T-helper 1 cell treated with Interleukin-12 subunit alpha and Interleukin-12 subunit beta and Interleukin-4 antibody, amounts not matched to agents 30 ng/mL and 1 ng/mL, for 36 hours (primary cell): ENCODE measurements at regions not wholly inside any gene's neighbourhood (a gene's known extent, or its start where the extent isn't known, plus 50 kb on each side); places are given as distances from the start of the nearest gene placed in this dataset.

ENCODE experiments used
- intact Hi-C: fragments of 100-400 bp; cut with micrococcal nuclease; formaldehyde crosslinking; loops from one replicate; pipeline ENCODE4 v1.15.1; 2024

- intact Hi-C loops = no loop called here
Measured at GRCh38 chr3:22981166-22981565, 222.0 kb upstream of the UBE2E2 start.

- intact Hi-C loops = no loop called here
Measured at GRCh38 chr3:22981861-22982260, 221.3 kb upstream of the UBE2E2 start.

GRCh38 chr3:22982981-22983587 is 220.0 kb upstream of the UBE2E2 start:
- intact Hi-C loops = no loop called here

- intact Hi-C loops = no loop called here
Measured at GRCh38 chr3:22986958-22987357, 216.2 kb upstream of the UBE2E2 start.

- intact Hi-C loops = no loop called here
Measured at GRCh38 chr3:22988566-22988965, 214.6 kb upstream of the UBE2E2 start.

GRCh38 chr3:22989716-22990115 is 213.4 kb upstream of the UBE2E2 start:
- intact Hi-C loops = no loop called here

GRCh38 chr3:22990291-22991200 is 212.6 kb upstream of the UBE2E2 start:
- intact Hi-C loops = no loop called here

GRCh38 chr3:22994781-22995180 is 208.3 kb upstream of the UBE2E2 start:
- intact Hi-C loops = no loop called here

- intact Hi-C loops = no loop called here
Measured at GRCh38 chr3:22996920-22997571, 206.1 kb upstream of the UBE2E2 start.

- intact Hi-C loops = no loop called here
Measured at GRCh38 chr3:23000371-23000770, 202.8 kb upstream of the UBE2E2 start.

- intact Hi-C loops = no loop called here
Measured at GRCh38 chr3:23002151-23002550, 201.0 kb upstream of the UBE2E2 start.

- intact Hi-C loops = no loop called here
Measured at GRCh38 chr3:23002836-23003732, 200.0 kb upstream of the UBE2E2 start.

GRCh38 chr3:23003733-23004046 is 199.4 kb upstream of the UBE2E2 start:
- intact Hi-C loops = no loop called here

- intact Hi-C loops = no loop called here
Measured at GRCh38 chr3:23004971-23005370, 198.2 kb upstream of the UBE2E2 start.

GRCh38 chr3:23017801-23018200 is 185.3 kb upstream of the UBE2E2 start:
- intact Hi-C loops = no loop called here

- intact Hi-C loops = no loop called here
Measured at GRCh38 chr3:23019596-23020300, 183.4 kb upstream of the UBE2E2 start.

- intact Hi-C loops = no loop called here
Measured at GRCh38 chr3:23028294-23028693, 174.8 kb upstream of the UBE2E2 start.

GRCh38 chr3:23029001-23029400 is 174.1 kb upstream of the UBE2E2 start:
- intact Hi-C loops = no loop called here

- intact Hi-C loops = no loop called here
Measured at GRCh38 chr3:23035927-23036640, 167.0 kb upstream of the UBE2E2 start.

GRCh38 chr3:23036728-23037127 is 166.4 kb upstream of the UBE2E2 start:
- intact Hi-C loops = no loop called here
